ENCODE measurements at regions not wholly inside any gene's neighbourhood (a gene's known extent, or its start where the extent isn't known, plus 50 kb on each side); places are given as distances from the start of the nearest gene placed in this dataset.

GRCh38 chr13:27367570-27367969 lies 56.8 kb upstream of the GTF3A start:
- no TSS peak for BruUV-seq (replicated peaks)
- no peak overlapping the region for H3K27ac Mint-ChIP-seq (ENCODE audit: unreplicated experiment)
- H3K4me3 ChIP-seq (ENCODE audit: low read depth, low read length), result no peak overlapping the region

GRCh38 chr13:27370305-27370872 lies 54.0 kb upstream of the GTF3A start:
- H3K27me3 Mint-ChIP-seq (ENCODE audit: insufficient read depth, unreplicated experiment), result no peaks in the 10 kb centered on the region
- Histone ChIP-seq H3K9me3 (no peaks in the 10 kb centered on the region), H3K27me3 (replicated peaks; ENCODE audit: control insufficient read depth, insufficient read depth, low read length) (no peaks in the 10 kb centered on the region), H3K4me1 (peaks cover 18% of the 10 kb centered on the region; the same call in 1 of the 2 replicates), H3K36me3 (ENCODE audit: control insufficient read depth, insufficient read depth, low read length) (no peaks in the 10 kb centered on the region), H3K4me3 (ENCODE audit: low read depth, low read length) (no peak overlapping the region)
- no TSS peak for BruUV-seq (replicated peaks)
- no peaks in the 10 kb centered on the region for H3K9me3 Mint-ChIP-seq (ENCODE audit: unreplicated experiment)
- H3K4me1 Mint-ChIP-seq (ENCODE audit: low read depth, unreplicated experiment), result peaks cover 18% of the 10 kb centered on the region
- intact Hi-C loops (cut with micrococcal nuclease; ENCODE audit: unreplicated experiment), result loop anchor here (5.0 kb wide), 1 partner anchor 412 kb away; no protein-coding TSS in a partner anchor
- H3K27ac Mint-ChIP-seq (ENCODE audit: unreplicated experiment), result no peak overlapping the region
- ChIA-PET CTCF (interaction anchor here (0.7 kb wide), 1 partner anchor 454 kb away, joined by 5 read pairs; no protein-coding TSS in a partner anchor), POLR2A (no interaction called here)
- no peak for DNase-seq
- H3K4me3 Mint-ChIP-seq (ENCODE audit: unreplicated experiment), result no peak overlapping the region
- no peak for TF ChIP-seq CTCF (IDR thresholded peaks at IDR 0.05; ENCODE audit: insufficient read depth in 1 of 2, low read depth in 1 of 2, low read length in 1 of 2, severe bottlenecking in 1 of 2, unreplicated experiment in 1 of 2)
- no peaks in the 10 kb centered on the region for H3K36me3 Mint-ChIP-seq (ENCODE audit: insufficient read depth, unreplicated experiment)

More at GRCh38 chr13:27367570-27367969, 56.8 kb upstream of the GTF3A start:
- Mint-ChIP-seq H3K4me3 (ENCODE audit: unreplicated experiment) (no peak overlapping the region), H3K36me3 (ENCODE audit: insufficient read depth, unreplicated experiment) (no peaks in the 10 kb centered on the region), H3K9me3 (ENCODE audit: unreplicated experiment) (no peaks in the 10 kb centered on the region), H3K27me3 (ENCODE audit: insufficient read depth, unreplicated experiment) (no peaks in the 10 kb centered on the region), H3K4me1 (ENCODE audit: low read depth, unreplicated experiment) (peaks cover 8% of the 10 kb centered on the region)
- Histone ChIP-seq H3K9me3 (no peaks in the 10 kb centered on the region), H3K36me3 (ENCODE audit: control insufficient read depth, insufficient read depth, low read length) (no peaks in the 10 kb centered on the region), H3K27me3 (replicated peaks; ENCODE audit: control insufficient read depth, insufficient read depth, low read length) (no peaks in the 10 kb centered on the region), H3K4me1 (peaks cover 8% of the 10 kb centered on the region; the same call in 1 of the 2 replicates)
- POLR2A ChIA-PET, result no interaction called here
- CTCF ChIA-PET, result interaction anchor here (0.5 to 1.4 kb wide), 3 partner anchors 423 to 682 kb away, joined by 3 to 11 read pairs (median 4); no protein-coding TSS in a partner anchor
- TF ChIP-seq CTCF (IDR thresholded peaks at IDR 0.05; ENCODE audit: insufficient read depth in 1 of 2, low read depth in 1 of 2, low read length in 1 of 2, severe bottlenecking in 1 of 2, unreplicated experiment in 1 of 2), result no peak
- no peak for DNase-seq
- intact Hi-C loops (cut with micrococcal nuclease; ENCODE audit: unreplicated experiment), result no loop called here

- CTCF ChIA-PET, result interaction anchor here (0.6 to 3.4 kb wide), 5 partner anchors 9 to 616 kb away, joined by 3 to 57 read pairs (median 12); no protein-coding TSS in a partner anchor
- no peaks in the 10 kb centered on the region for H3K27me3 ChIP-seq (replicated peaks; ENCODE audit: control insufficient read depth, insufficient read depth, low read length)
- H3K9me3 Mint-ChIP-seq (ENCODE audit: unreplicated experiment), result no peaks in the 10 kb centered on the region
- no peak for TF ChIP-seq CTCF (IDR thresholded peaks at IDR 0.05; ENCODE audit: insufficient read depth in 1 of 2, low read depth in 1 of 2, low read length in 1 of 2, severe bottlenecking in 1 of 2, unreplicated experiment in 1 of 2)
- no peak overlapping the region for H3K4me3 Mint-ChIP-seq (ENCODE audit: unreplicated experiment)
- intact Hi-C loops (cut with micrococcal nuclease; ENCODE audit: unreplicated experiment), result loop anchor here (5.0 kb wide), 1 partner anchor 410 kb away; no protein-coding TSS in a partner anchor
- POLR2A ChIA-PET, result interaction anchor here (1.4 kb wide), 1 partner anchor 10 kb away, joined by 4 read pairs; no protein-coding TSS in a partner anchor
- H3K9me3 ChIP-seq, result no peaks in the 10 kb centered on the region
- H3K4me1 ChIP-seq, result peaks cover 18% of the 10 kb centered on the region; the same call in 1 of the 2 replicates
- H3K36me3 Mint-ChIP-seq (ENCODE audit: insufficient read depth, unreplicated experiment), result no peaks in the 10 kb centered on the region
- H3K27ac Mint-ChIP-seq (ENCODE audit: unreplicated experiment), result no peak overlapping the region
- H3K36me3 ChIP-seq (ENCODE audit: control insufficient read depth, insufficient read depth, low read length), result no peaks in the 10 kb centered on the region
- H3K4me3 ChIP-seq (ENCODE audit: low read depth, low read length), result no peak overlapping the region
- peaks cover 23% of the 10 kb centered on the region for H3K4me1 Mint-ChIP-seq (ENCODE audit: low read depth, unreplicated experiment)
- BruUV-seq (replicated peaks), result no TSS peak
- no peak for DNase-seq
- no peaks in the 10 kb centered on the region for H3K27me3 Mint-ChIP-seq (ENCODE audit: insufficient read depth, unreplicated experiment)
These were observed 52.5 kb upstream of the GTF3A start for GRCh38 chr13:27371932-27372331.
